SK-N-SH (cell line): ENCODE measurements at regions not wholly inside any gene's neighbourhood (a gene's known extent, or its start where the extent isn't known, plus 50 kb on each side); places are given as distances from the start of the nearest gene placed in this dataset.

ENCODE experiments used
- CHD2 ChIP-seq: fragments of 150-350 bp; IDR thresholded peaks from 2 replicates; pipeline ENCODE4 v1.6.1; 2018; ENCODE audit warnings: low read length; ENCODE audit not compliant: partially characterized antibody
- CTCF ChIP-seq: fragments of 200-600 bp; sonication (generic); IDR thresholded peaks from 2 replicates; pipeline ENCODE4 v1.6.1; 2017; ENCODE audit warnings: antibody characterized with exemption, mild to moderate bottlenecking, moderate library complexity
- EP300 ChIP-seq, 2 experiments: IDR thresholded peaks; 2 replicates each; pipeline versions ENCODE4 v1.4.0 to v1.6.1; 2012; ENCODE audit warnings: borderline replicate concordance in 1 of 2, low read depth in 1 of 2, low read length in 1 of 2
- FOXJ3 ChIP-seq: sonication (generic); formaldehyde crosslinking; IDR thresholded peaks from 2 replicates; pipeline ENCODE4 v1.5.1; 2020; ENCODE audit warnings: mild to moderate bottlenecking, missing genetic modification reagents
- JUND ChIP-seq: IDR thresholded peaks from 2 replicates; pipeline ENCODE4 v1.4.0; 2012
- MEF2A ChIP-seq: IDR thresholded peaks from 2 replicates; pipeline ENCODE4 v1.4.0; 2012; ENCODE audit warnings: low read depth, borderline replicate concordance
- REST ChIP-seq: IDR thresholded peaks from 2 replicates; pipeline ENCODE4 v1.6.1; 2012; ENCODE audit warnings: mild to moderate bottlenecking, low read depth, low read length, moderate library complexity
- RXRA ChIP-seq: IDR thresholded peaks from 2 replicates; pipeline ENCODE4 v1.4.0; 2012; ENCODE audit warnings: low read depth, mild to moderate bottlenecking, borderline replicate concordance
- SIN3A ChIP-seq: IDR thresholded peaks from 2 replicates; pipeline ENCODE4 v1.6.1; 2012; ENCODE audit warnings: low read depth, mild to moderate bottlenecking, low read length, moderate library complexity, borderline replicate concordance
- TCF12 ChIP-seq: IDR thresholded peaks from 2 replicates; pipeline ENCODE4 v1.4.0; 2012

- TF ChIP-seq CTCF (no peak), EP300 (IDR thresholded peaks at IDR 0.05; ENCODE audit: borderline replicate concordance in 1 of 2, low read depth in 1 of 2, low read length in 1 of 2) (no peak), SIN3A (no peak), TCF12 (no peak), CHD2 (no peak), JUND (no peak), RXRA (no peak), REST (no peak), FOXJ3 (CRISPR knock-in tag) (no peak), MEF2A (no peak)
Measured at GRCh38 chr7:88480271-88480670, 173.6 kb upstream of the STEAP4 start.
